Left renal cortex interstitium (tissue), 4 donors: ENCODE measurements at regions not wholly inside any gene's neighbourhood (a gene's known extent, or its start where the extent isn't known, plus 50 kb on each side); places are given as distances from the start of the nearest gene placed in this dataset.

ENCODE experiments used
- DNase-seq, 4 donors: peaks; one replicate each; pipeline ENCODE4 v3.0.0-alpha.2; 2013; ENCODE audit warnings: low read depth in 4 of 4, low spot score in 2 of 4, missing footprints in 1 of 4

GRCh38 chr1:37085393-37085792 is 51.1 kb upstream of the GRIK3 start:
- no peak for DNase-seq

DNA sequence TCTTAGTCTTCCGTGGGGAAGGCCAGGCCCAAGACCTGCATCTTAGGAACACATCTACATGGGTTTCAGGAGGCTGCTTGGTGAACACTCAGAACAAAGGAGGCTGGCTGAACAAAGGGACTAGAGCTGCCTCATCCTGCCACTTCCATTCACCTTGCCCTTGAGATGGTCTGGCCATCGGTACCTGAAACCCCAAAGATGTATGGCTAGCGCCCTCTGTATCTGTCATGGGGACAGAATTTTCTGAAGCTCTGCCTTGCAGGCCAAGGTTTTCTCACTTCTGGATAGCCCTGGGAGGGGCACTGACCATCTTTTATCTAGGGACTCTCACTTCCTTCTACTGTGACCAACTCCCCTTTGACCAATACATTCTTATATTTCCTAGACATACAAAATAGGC is 55.4 kb upstream of the GRIK3 start:
- no peak for DNase-seq

DNA sequence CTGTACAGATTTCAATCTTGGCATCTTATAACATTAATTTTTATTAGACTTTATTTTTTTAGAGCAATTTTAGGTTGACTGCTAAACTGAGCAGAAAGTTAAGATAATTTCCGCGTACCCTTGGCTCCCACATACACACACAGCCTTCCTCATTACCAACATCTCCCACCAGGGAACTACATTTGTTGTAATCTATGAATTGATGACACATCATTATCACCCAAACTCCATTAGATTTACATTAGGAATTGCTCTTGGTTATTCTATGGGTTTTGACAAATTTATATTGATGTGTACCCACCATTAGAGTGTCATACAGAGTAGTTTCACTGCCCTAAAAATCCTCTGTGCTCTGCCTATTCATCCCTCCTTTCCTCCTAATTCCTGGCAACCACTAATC is 56.4 kb upstream of the GRIK3 start:
- DNase-seq = no peak

- no peak for DNase-seq
Observed at GRCh38 chr1:37092937-37093336, 58.6 kb upstream of the GRIK3 start.

DNA sequence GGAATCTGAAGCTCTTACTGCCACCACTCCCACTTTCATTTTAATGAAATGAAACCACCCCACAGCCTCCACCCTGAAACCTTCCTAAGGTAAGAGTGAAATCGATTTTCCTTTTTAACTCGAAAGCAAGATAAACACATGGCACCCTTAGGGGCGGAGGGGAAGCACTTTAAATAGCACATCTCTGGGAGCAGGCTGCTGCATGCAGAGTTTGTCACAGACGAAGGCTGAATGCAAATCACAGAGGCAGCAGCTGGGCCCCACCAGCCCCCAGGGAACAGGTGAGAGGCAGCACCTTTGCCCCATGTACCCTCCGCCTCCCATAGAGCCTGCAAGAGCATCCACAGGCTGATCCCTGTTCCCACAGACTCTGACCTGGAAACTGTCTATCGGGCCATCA is 60.0 kb upstream of the GRIK3 start:
- DNase-seq = no peak

DNA sequence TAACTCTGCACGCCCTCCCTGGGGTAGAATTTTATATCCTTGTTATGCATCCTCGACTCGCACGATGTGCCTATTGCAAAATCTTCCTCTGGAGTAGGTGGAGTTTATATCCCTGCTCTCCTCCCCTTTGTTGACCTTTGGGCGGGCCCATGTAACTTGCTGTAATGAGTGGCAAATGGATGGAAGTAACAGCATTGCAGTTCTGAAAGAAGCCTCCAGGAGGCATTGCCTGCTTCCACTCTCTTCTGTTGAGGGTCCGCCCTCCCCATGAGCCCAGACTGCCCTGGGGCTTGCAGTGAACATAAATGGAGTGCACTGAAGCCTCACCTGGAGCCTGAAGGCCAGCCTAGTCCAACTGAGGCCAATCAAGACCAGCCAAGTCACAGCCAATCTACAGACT is 62.2 kb upstream of the GRIK3 start:
- no peak for DNase-seq

DNA sequence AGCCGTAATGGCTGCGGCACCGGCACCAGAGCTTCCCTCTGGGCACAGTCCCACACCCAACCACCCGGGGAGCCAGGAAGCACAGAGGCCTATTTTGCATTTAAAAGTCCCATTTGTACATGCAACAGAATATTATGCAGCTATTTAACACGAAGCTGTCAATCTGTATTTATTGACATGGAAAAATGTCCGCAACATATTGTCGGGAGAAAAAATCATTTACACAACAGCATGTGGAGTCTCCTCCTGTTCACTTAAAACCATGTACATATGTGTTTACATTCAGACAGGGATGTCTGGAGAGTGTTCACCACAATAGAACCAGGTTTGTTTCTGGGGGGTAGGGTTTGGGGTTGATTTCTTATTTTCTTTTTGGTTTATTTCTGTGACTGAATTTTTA is 63.4 kb upstream of the GRIK3 start:
- no peak for DNase-seq

GRCh38 chr1:37098237-37098636 is 63.9 kb upstream of the GRIK3 start:
- no peak for DNase-seq

DNA sequence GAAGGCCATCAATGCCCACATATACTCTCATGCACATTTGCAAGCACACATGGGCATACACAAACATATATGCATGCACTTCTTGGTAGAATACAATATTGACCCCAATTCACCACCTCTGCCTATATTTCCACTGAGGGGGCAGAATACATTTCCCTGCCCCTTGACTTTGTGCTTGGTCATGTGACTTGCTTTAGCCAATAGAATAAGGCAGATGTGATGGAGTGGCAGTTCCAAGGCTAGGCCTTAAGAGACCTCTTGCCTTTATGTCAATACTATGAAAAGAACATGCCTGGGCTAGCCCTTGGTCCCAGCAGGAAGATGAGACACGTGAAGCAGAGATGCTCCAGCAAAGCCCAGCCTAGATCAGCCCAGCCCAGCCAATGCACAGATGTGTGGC is 66.0 kb upstream of the GRIK3 start:
- DNase-seq = no peak

- no peak for DNase-seq
Observed at GRCh38 chr1:37102656-37103382, 68.5 kb upstream of the GRIK3 start.

- DNase-seq = no peak
Observed at GRCh38 chr1:37105911-37106310, 71.6 kb upstream of the GRIK3 start.

DNA sequence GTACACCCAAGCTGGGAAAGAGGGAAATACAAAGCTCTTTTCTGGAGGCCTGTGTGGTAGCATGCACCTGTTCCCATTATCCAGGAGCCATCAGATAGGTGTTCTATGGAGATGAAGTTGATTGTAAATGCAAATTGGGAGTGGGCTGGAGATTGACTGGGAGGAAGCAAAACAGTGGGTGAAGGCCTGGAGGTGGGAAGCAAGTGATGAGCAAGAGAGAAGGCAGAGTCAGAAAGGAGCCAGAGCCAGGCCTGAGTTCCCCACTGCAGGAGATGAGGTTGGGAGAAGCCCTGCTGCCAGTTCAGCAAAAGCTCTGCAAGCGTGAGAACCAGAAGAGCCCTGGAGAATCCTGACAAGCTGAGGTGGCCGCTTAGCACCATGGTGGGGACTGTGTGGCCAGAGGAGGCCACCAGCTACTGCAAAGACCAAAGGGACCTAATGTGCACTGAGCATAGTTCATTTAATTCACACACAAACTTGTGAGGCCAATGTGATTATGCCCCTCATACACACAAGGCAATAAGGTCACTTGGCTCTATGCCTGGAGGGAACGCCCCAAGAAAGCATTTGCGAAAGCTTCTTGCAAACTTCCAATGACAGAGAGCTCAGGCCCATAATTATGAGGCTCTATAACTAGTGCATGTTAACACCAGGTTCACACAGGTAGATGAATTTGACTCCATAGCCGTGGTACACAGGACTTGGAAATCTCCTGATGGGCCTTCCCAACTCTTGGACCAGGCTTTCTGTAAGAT is 73.0 kb upstream of the GRIK3 start:
- DNase-seq = no peak

DNA sequence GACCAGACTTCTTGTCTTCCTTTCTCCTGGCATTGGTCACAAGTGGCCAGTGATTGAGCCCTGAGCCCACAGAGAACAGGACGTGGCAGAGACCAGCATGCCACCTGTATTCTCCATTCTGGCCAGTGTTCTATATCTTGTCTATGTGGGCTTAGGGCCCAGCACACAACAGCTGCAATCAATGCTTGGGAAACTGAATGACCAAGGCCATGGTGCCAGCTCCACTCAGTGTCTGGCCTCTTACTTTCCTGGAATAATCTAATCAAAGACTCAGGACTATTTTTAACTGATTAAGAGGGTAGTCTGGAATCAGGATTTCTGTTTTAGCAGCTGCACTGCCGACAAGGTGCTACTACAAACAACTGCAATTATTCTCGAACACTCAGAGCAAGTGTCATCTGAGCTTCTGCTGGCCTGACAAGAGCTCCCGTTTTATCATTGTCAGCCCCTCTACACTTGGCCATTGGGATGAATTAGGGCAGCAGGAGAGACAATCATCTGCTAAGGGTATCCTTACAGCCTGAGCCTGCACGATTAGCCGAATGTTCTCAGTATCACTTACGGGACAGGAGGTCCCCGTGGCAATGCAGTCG is 74.4 kb upstream of the GRIK3 start:
- DNase-seq = no peak

DNA sequence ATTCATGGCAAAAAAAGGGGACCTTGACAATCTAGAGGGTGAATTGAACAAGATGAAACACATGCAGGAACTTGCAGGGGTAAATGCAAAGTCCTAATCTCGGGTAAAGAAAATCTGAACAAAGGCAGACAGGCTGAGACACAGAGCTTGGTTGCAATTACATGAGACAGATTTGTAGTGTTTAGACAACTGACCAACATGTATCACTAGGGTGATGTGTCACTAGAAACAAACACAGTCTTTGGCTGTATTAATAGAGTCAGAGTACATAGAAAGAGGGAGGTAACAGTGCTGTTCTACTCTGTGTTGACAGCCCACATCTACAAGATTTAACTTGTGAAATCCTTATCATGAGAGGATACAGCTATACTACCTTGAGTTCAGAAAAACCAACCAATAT is 78.1 kb upstream of the GRIK3 start:
- DNase-seq = no peak

- no peak for DNase-seq
Observed at GRCh38 chr1:37113285-37113997, 79.1 kb upstream of the GRIK3 start.

- no peak for DNase-seq
Observed at GRCh38 chr1:37118790-37119189, 84.5 kb upstream of the GRIK3 start.

DNA sequence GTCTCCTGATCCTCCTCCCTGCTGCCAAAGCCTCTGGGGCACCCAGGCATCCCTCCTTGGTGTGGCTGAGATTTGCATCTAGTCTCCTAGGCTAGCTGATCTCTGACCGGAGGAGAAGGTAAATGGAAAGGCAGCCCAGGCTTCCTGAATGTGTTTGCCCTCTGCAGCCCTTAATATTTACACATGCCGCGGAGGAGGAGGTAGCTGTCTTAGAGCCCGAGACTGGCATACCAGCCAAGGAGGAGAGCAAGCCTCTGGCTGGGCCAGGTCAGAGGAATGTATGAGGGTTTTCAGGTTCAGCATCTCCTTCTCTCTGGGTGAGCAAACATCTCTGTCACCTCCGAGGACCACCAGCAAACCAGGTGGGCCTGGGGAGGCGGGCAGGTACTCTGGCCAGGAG is 86.0 kb upstream of the GRIK3 start:
- no peak for DNase-seq

DNA sequence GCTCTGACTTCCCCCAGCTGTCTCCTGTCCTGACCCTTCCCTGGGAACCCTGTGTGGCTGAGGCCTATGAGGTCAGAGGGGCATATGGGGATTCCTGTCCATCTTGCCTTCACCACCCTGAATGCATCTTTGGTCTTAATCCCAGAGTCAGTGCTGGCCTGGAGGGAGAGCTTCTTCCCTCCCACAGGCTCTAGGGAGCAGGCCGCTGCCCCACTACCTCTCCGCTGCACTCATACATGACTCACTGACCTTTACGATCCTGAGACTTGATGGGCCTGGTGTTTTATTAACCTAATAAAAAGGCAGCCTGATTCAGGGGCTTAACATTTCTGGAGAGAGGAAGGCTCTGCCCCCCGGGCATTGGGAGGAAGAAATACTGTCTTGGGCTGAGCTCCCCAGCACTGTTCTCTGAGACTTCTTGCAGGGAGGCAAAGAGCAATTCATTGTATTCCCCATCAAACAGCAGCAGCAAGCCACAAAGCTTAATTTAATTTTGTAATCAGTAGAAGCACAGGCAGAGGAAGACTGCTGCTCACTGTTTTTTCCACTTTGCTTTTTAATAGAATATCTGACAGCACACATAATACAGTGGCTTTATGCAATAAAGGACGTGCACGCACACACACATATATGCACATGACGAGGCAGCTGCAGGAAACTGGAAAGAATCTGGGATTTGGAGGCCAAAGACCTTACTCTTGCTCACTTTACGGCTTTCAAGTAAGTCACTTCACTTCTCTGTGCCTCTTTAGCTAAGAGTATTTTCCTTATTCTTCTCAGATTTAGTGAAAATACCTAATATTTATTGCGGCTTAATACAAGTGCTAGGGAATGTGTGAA is 89.2 kb upstream of the GRIK3 start:
- no peak for DNase-seq

GRCh38 chr1:37124501-37124900 is 90.2 kb upstream of the GRIK3 start:
- DNase-seq = no peak

GRCh38 chr1:37125295-37125694 is 91.0 kb upstream of the GRIK3 start:
- no peak for DNase-seq
